A673 (cell line): ENCODE measurements at regions not wholly inside any gene's neighbourhood (a gene's known extent, or its start where the extent isn't known, plus 50 kb on each side); places are given as distances from the start of the nearest gene placed in this dataset.

ENCODE experiments used
- EZH2 ChIP-seq: fragments of 200-600 bp; sonication (generic); IDR thresholded peaks from 2 replicates; pipeline ENCODE4 v1.6.1; 2017; ENCODE audit warnings: borderline replicate concordance, low read depth, mild to moderate bottlenecking, mixed read lengths, antibody characterized with exemption, low read length; ENCODE audit not compliant: poor library complexity, severe bottlenecking
- TF ChIP-seq, protein P1 (sequence below): fragments of 300-800, 200-600 bp; sonication (generic); conservative IDR thresholded peaks from 2 replicates; pipeline ENCODE4 v1.5.1; 2017; ENCODE audit warnings: low read depth, mild to moderate bottlenecking, antibody characterized with exemption, low read length, moderate library complexity, mixed read lengths

DNA sequence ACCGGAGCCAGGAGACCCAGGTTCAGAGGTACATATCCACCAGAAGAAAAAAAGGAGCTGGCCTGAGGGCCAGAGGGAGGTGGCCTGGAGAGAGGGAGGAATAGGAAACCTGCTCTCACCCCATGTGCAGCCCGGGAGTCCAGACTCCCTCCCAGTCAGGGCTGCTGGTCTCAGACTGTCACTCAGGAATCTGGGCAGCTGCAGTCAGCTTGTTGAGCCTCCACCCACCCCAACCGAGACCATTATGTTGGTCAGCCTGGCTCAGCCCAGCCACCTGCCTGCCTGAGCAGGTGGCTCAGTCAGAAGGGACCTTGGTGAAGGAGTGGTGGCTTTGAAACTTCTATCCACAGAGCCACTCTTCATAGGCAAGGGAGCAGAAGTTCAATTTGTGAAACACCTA lies 53.3 kb upstream of the EPB41L1 start:
- TF ChIP-seq, protein P1, sequence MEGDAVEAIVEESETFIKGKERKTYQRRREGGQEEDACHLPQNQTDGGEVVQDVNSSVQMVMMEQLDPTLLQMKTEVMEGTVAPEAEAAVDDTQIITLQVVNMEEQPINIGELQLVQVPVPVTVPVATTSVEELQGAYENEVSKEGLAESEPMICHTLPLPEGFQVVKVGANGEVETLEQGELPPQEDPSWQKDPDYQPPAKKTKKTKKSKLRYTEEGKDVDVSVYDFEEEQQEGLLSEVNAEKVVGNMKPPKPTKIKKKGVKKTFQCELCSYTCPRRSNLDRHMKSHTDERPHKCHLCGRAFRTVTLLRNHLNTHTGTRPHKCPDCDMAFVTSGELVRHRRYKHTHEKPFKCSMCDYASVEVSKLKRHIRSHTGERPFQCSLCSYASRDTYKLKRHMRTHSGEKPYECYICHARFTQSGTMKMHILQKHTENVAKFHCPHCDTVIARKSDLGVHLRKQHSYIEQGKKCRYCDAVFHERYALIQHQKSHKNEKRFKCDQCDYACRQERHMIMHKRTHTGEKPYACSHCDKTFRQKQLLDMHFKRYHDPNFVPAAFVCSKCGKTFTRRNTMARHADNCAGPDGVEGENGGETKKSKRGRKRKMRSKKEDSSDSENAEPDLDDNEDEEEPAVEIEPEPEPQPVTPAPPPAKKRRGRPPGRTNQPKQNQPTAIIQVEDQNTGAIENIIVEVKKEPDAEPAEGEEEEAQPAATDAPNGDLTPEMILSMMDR, result no peak
- TF ChIP-seq EZH2, result no peak
